Ecto neural progenitor cell (in vitro differentiated cells): ENCODE measurements at regions not wholly inside any gene's neighbourhood (a gene's known extent, or its start where the extent isn't known, plus 50 kb on each side); places are given as distances from the start of the nearest gene placed in this dataset.

Experiments
- DNase-seq: peaks from one replicate; pipeline ENCODE4 v3.0.0-alpha.2; 2018; ENCODE audit warnings: low spot score

DNA sequence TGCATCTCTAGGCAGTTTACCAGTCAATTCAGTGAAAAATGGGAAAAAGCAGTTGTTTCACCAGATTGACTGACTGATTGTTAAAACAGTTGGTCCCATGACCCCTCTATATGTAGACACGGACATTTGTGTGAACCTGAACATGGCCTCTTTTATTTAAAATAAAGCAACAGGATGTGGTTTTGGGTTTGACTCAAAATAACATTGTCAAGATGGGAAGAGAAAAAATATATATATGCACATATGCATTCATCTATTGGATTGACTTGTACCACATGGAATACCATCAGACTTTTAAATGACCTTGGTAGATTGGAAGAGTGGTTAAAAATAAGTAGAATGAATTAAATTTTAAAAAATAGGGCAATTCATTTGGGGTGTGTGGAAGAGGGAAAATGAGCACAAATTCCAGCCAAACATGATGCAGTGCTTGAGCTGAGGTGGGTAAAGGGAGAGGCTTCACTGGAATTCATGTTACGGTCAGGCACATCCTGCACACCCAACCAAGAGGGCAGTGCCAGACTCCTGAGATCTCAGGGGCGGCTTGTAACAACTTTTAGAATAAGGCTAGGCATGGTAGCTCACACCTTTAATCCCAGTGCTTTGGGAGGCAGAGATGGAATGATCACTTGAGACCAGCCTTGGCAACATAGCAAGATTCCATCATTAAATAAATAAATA lies 560.7 kb upstream of the TENM3 start:
- no peak for DNase-seq

DNA sequence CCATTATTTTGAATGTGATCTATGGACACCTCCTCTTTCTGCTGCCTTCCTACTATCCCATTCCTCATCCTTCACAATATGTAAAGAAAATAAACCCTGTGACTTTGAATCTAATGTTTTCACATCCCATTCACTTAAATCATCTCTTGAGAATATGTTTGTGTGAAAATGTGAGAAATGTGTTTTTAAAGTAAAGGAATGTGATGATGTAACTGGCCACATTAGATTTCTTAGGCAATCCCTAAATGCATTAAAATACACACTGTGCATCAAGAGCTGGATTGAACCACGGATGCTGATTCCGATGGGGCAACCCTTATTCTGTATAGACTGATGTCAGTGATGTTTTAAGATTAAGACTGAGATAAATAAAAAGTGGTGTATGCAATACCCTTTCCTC lies 558.9 kb upstream of the TENM3 start:
- no peak for DNase-seq

- DNase-seq: no peak
Observed at GRCh38 chr4:181685461-181685860, 557.7 kb upstream of the TENM3 start.

DNA sequence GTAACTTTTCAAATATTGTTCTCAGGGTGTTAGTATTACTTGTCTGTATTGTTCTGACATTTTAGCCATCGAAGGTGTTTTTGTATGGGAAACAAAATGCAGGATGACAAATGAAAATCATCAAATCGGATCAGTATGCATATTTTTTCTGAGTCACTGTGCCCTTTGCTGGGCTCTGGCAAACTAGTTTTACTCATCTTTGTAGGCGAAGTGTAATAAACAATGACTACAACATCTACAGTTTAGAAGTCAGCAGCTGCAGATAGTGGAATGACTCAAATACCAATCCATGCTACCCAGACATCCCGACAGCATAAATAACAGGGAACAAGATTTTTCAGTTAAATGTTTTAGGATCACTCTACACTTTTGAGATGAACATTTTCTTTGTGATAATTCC lies 557.3 kb upstream of the TENM3 start:
- no peak for DNase-seq

DNA sequence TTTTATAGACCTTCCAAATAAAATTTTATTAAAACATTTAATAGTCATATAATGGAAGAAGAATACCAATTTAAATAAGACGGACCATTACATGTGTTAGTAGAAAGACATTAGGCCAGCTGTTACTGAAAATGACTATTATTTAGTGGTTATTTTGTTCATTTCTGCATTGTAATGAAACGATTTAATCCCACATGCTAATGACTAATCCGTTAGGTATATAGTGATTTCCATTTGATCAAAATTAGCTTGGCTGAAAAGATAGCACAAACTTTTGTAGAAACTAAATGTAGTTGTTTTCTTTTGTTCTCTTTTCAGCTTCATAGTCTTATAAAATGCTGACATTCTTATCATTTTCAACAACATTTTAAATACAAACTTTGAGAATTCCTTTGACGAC lies 556.1 kb upstream of the TENM3 start:
- DNase-seq: no peak

DNA sequence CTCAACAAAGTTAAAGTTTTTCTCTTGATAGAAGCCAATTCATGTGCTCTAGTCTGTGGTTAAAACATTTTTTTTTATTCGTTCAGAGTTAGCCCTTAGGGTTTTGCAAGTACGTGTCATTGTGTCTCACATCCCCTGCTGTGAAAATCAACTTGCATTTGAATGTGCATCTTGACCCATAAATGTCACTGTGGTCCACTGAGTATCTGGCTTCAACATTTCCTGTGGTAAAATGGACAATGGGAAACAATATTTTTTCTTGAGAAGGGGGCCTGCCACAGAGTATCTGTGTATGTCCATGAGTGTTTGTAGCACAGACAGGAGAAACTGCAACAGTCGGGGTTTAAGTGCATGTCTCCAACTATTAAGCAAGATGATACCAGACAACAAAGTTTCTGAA lies 554.8 kb upstream of the TENM3 start:
- DNase-seq: no peak

DNA sequence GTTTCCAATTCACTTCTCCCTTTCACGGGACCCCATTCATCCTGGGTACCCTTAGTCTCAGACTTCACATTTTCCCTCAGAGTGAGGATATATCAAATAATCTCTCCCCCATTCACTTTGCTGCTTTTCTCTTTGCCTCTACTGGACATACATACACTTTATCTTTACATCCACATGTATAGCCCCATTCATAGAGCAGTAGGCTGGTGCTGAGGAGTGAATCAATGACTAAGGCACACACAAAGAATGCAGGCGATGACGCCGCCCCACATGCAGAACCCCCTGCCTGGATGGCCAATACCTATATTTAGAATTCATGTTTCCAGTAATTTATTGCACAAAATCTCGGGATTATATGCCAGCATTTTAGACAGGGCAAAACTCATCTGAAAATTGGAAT lies 554.3 kb upstream of the TENM3 start:
- no peak for DNase-seq

DNA sequence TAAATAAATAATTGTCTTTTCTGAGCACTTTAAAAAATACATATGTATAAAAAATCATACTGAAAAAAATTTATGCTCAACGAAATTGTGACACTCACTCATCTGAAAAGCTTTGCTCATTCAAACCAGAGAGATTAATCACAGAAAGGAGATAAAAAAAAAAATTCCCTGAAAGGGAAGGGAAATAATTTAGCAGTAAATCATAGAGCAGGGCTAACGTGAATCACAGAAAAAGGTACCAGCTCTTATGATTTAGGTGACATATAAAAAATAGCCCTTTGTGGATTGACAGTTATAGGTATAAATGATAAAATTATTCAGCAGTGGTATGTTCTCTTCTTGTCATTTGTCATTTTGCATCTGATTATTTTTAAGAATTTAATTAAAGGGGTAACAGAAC lies 552.7 kb upstream of the TENM3 start:
- no peak for DNase-seq

DNA sequence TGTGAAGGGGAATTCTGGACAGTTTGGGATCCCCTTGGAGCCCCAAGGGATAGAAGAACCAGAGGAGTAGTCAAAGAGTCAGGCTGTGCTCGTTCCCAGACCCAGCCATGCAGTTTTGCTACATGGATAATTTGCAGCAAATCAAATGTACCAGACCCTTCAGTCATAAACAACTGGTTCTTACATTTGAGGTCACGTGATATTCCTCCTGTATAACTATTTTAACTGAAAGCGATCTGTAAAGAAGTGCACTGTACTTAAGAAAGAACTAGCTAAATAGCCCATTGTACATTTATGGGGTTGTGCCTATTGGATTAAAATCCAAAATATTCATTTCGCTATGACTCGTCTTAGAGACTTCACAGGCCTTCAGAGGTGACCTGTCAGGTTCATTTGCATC lies 550.2 kb upstream of the TENM3 start:
- no peak for DNase-seq

- DNase-seq: no peak
Observed at GRCh38 chr4:181693517-181693916, 549.7 kb upstream of the TENM3 start.

DNA sequence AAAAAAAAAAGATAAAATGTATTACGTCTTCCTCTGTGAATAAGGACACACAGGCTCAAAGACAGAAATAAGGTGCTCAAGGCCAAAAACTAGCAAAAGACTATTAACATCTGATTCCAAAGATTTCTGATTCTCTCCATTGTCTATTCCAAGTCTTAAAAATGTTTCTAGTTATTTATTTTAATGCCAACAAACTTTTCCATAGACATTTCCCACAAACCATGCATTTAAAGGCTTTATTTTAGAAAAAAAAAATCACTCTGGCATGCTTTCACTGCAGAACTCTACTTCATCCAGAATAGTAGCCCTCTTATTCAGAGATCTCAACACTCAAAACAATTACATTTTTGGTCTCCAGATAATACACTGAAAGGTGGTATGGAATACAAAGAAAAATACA lies 545.0 kb upstream of the TENM3 start:
- no peak for DNase-seq

- no peak for DNase-seq
Observed at GRCh38 chr4:181701214-181701613, 542.0 kb upstream of the TENM3 start.

GRCh38 chr4:181701894-181702293 lies 541.3 kb upstream of the TENM3 start:
- DNase-seq: no peak

DNA sequence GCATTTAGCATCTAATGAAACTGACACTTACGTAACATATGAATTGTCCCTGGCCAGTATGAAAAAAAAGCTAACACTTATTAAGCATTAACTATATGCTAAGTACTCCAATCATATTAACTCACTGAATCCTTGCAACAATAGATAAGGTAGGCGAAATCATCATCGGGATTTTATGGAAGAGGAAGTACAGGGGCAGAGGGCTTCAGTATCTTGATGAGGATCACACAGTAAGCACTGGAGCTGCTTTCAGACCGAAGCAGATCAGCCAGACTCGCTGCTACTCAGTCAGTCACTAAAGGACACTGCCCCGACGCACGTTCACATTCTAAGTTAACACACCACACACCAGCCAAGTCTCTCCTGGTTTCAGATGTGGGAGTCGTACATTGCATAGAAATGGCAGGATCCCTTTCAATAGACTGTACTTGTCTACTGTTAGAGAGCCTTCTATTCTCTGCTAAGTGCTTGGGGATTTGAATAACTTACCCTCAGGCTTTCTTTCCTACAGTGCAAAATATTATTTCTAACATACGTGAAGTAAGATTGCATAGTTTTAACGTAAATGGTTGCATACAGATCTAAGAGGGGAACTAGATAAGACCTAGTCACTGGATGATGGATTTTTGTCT lies 540.2 kb upstream of the TENM3 start:
- DNase-seq: no peak

GRCh38 chr4:181710143-181710542 lies 533.1 kb upstream of the TENM3 start:
- no peak for DNase-seq

GRCh38 chr4:181711387-181711786 lies 531.8 kb upstream of the TENM3 start:
- no peak for DNase-seq

DNA sequence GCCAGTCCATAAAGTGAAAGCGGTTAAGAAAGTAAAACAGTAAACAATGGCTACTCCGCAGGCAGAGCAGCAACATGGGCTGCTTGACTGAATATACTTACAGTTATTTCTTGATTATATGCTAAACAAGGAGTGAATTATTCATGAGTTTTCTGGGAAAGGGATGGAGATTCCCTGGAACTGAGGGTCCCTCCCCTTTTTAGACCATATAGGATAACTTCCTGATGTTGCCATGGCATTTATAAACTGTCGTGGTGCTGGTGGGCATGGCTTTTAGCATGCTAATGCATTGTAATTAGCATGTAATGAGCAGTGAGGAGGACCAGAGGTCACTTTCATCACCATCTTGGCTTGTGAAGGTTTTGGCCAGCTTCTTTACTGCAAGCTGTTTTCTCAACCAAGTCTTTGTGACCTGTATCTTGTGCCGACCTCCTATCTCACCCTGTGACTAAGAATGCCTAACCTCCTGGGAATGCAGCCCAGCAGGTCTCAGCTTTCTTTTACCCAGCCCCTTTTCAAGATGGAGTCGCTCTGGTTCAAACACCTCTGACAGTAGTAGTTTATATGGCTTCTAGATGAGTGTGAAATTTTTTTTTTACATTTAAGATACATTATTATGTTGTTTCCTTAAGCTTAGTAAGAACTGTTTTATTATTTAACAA lies 514.8 kb upstream of the TENM3 start:
- DNase-seq: no peak

DNA sequence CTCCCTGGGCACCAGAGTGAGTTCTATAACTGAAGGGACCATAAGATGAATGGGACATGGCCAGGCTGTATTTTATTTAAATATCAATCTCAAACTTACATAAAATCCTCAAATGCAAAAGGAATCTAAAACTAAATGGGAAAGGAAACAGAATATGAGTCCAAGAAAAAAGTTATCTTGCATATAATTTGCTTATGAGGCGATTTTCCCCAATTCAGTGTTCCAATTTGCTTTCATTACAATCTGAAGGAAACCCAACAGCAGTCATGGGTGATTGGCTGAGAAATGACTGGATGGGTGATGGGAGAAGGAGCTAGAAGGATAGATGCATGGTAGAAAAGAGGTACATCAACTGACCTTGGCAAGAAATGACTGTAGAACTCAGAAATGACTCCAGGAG lies 511.3 kb upstream of the TENM3 start:
- DNase-seq: no peak

DNA sequence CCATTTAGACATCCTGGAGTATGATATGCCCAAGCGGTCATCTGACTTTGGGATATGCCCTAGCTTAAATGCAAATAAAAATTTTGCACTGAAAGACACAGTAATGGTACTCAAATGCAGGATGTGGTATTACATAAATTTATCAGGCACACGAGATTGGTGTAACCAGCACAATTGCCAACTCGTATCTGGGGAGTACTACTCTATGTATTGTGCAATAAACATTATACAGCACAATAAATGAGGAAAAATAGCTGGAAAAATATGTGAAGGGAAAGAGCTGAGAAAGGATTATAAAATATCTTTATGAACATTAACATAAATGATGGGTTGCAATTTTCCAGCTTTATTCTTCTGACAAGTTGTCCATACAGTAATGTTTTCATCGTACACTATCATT lies 505.5 kb upstream of the TENM3 start:
- no peak for DNase-seq

GRCh38 chr4:181739031-181739430 lies 504.2 kb upstream of the TENM3 start:
- DNase-seq: no peak

GRCh38 chr4:181741513-181741912 lies 501.7 kb upstream of the TENM3 start:
- no peak for DNase-seq

GRCh38 chr4:181745933-181746625 lies 497.1 kb upstream of the TENM3 start:
- no peak for DNase-seq

GRCh38 chr4:181748581-181748980 lies 494.6 kb upstream of the TENM3 start:
- no peak for DNase-seq
